Activated CD4-positive, alpha-beta memory T cell treated with anti-CD3 and anti-CD28 coated beads for 36 hours (primary cell): ENCODE measurements at regions not wholly inside any gene's neighbourhood (a gene's known extent, or its start where the extent isn't known, plus 50 kb on each side); places are given as distances from the start of the nearest gene placed in this dataset.

Experiments used
- CTCF ChIA-PET: fragments of 350-600 bp; sonication (Branson Sonifier 250); formaldehyde crosslinking; loops from one replicate; lab custom pipeline; 2021; ENCODE audit warnings: antibody characterized with exemption, inconsistent platforms; lab: Charles Lee
- POLR2A ChIA-PET: fragments of 350-600 bp; sonication (Branson Sonifier 250); formaldehyde crosslinking; loops from one replicate; lab custom pipeline; 2021; ENCODE audit warnings: antibody characterized with exemption; lab: Charles Lee
- DNase-seq: peaks from one replicate; pipeline ENCODE4 v3.0.0-alpha.2; 2020
- H3K27ac Mint-ChIP-seq: one replicate; pipeline ENCODE4 v1.8.0; 2021; ENCODE audit warnings: mixed read lengths
- H3K27me3 Mint-ChIP-seq: one replicate; pipeline ENCODE4 v1.8.0; 2021; ENCODE audit warnings: mixed read lengths
- H3K36me3 Mint-ChIP-seq: one replicate; pipeline ENCODE4 v1.8.0; 2021; ENCODE audit warnings: mixed read lengths
- H3K4me1 Mint-ChIP-seq: one replicate; pipeline ENCODE4 v1.8.0; 2021; ENCODE audit warnings: low read depth, mixed read lengths
- H3K4me3 Mint-ChIP-seq: one replicate; pipeline ENCODE4 v1.8.0; 2021; ENCODE audit warnings: mild to moderate bottlenecking, mixed read lengths
- H3K9me3 Mint-ChIP-seq: one replicate; pipeline ENCODE4 v1.8.0; 2021; ENCODE audit warnings: mixed read lengths
- intact Hi-C: fragments of 100-400 bp; cut with micrococcal nuclease; formaldehyde crosslinking; loops from one replicate; pipeline ENCODE4 v1.15.1; 2023

- ChIA-PET POLR2A (no interaction called here), CTCF (interaction anchor here (0.9 to 1.8 kb wide), 5 partner anchors 11 to 71 kb away, joined by 3 to 19 read pairs (median 7); no protein-coding TSS in a partner anchor)
- Mint-ChIP-seq H3K27me3 (peaks cover 12% of the 10 kb centered on the region), H3K4me1 (peaks cover 7% of the 10 kb centered on the region), H3K4me3 (no peak overlapping the region), H3K36me3 (no peaks in the 10 kb centered on the region), H3K27ac (no peak overlapping the region), H3K9me3 (peaks cover 2% of the 10 kb centered on the region)
- intact Hi-C loops, result loop anchor here (2.0 kb wide), 1 partner anchor 72 kb away; no protein-coding TSS in a partner anchor
- no peak for DNase-seq
These were observed 123.9 kb downstream of the TENT4A start for GRCh38 chr5:6837095-6837494.

GRCh38 chr5:6837519-6838110 lies 124.4 kb downstream of the TENT4A start:
- CTCF ChIA-PET, result interaction anchor here (1.1 to 1.8 kb wide), 4 partner anchors 11 to 71 kb away, joined by 5 to 19 read pairs (median 8); no protein-coding TSS in a partner anchor
- H3K4me3 Mint-ChIP-seq, result no peak overlapping the region
- POLR2A ChIA-PET, result no interaction called here
- intact Hi-C loops, result loop anchor here (2.0 kb wide), 1 partner anchor 73 kb away; no protein-coding TSS in a partner anchor
- H3K27me3 Mint-ChIP-seq, result peaks cover 10% of the 10 kb centered on the region
- no peak overlapping the region for H3K27ac Mint-ChIP-seq
- H3K36me3 Mint-ChIP-seq, result no peaks in the 10 kb centered on the region
- DNase-seq, result peak; percentile 60
- peaks cover 3% of the 10 kb centered on the region for H3K4me1 Mint-ChIP-seq
- H3K9me3 Mint-ChIP-seq, result peaks cover 2% of the 10 kb centered on the region

- no peak for DNase-seq
- CTCF ChIA-PET, result interaction anchor here (1.3 to 1.9 kb wide), 2 partner anchors 19 to 61 kb away, joined by 5 to 10 read pairs; no protein-coding TSS in a partner anchor
- Mint-ChIP-seq H3K27me3 (peaks cover 13% of the 10 kb centered on the region), H3K27ac (no peak overlapping the region), H3K9me3 (peaks cover 2% of the 10 kb centered on the region), H3K4me1 (peaks cover 3% of the 10 kb centered on the region), H3K4me3 (no peak overlapping the region), H3K36me3 (no peaks in the 10 kb centered on the region)
- POLR2A ChIA-PET, result no interaction called here
- intact Hi-C loops, result no loop called here
These were observed 125.5 kb downstream of the TENT4A start for GRCh38 chr5:6838736-6839135.

- Mint-ChIP-seq H3K36me3 (no peaks in the 10 kb centered on the region), H3K4me1 (peaks cover 3% of the 10 kb centered on the region), H3K27me3 (peaks cover 17% of the 10 kb centered on the region), H3K4me3 (no peak overlapping the region), H3K9me3 (peaks cover 2% of the 10 kb centered on the region), H3K27ac (no peak overlapping the region)
- CTCF ChIA-PET, result interaction anchor here (1.2 to 1.9 kb wide), 2 partner anchors 11 to 20 kb away, joined by 4 to 10 read pairs; no protein-coding TSS in a partner anchor
- no peak for DNase-seq
- POLR2A ChIA-PET, result no interaction called here
- intact Hi-C loops, result no loop called here
These were observed 127.0 kb downstream of the TENT4A start for GRCh38 chr5:6840136-6840793.

DNA sequence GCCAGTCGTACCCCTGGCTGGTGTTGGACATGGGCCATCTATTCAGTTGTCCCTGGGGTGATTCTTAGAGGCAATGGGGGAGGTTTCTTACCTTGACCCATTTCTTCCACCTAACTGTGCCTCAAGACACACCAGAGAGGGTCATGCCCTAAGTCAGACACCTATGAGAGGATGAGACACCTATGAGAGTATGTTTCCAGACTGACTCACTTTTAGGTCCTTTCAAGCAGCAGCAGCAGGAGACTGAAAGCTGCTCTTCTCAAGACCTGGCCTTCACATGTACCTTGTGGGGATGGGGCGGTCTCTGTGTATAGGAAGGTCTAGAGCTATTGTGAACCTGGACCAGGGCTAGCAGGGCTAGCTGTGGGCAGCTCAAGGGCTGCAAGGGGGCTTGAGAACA lies 130.1 kb downstream of the TENT4A start:
- CTCF ChIA-PET, result no interaction called here

GRCh38 chr5:6843821-6844220 lies 130.6 kb downstream of the TENT4A start:
- Mint-ChIP-seq H3K9me3 (no peaks in the 10 kb centered on the region), H3K4me1 (peaks cover 16% of the 10 kb centered on the region), H3K36me3 (no peaks in the 10 kb centered on the region), H3K4me3 (no peak overlapping the region), H3K27ac (no peak overlapping the region), H3K27me3 (peaks cover 10% of the 10 kb centered on the region)
- intact Hi-C loops, result no loop called here
- ChIA-PET CTCF (no interaction called here), POLR2A (interaction anchor here (1.1 kb wide), 1 partner anchor 14 kb away, joined by 4 read pairs; no protein-coding TSS in a partner anchor)
- DNase-seq, result no peak

More for the DNA sequence above, 130.1 kb downstream of the TENT4A start:
- H3K9me3 Mint-ChIP-seq, result no peaks in the 10 kb centered on the region
- POLR2A ChIA-PET, result interaction anchor here (1.1 kb wide), 1 partner anchor 14 kb away, joined by 4 read pairs; no protein-coding TSS in a partner anchor
- peaks cover 10% of the 10 kb centered on the region for H3K27me3 Mint-ChIP-seq
- no peak overlapping the region for H3K4me3 Mint-ChIP-seq
- intact Hi-C loops, result no loop called here
- no peak overlapping the region for H3K27ac Mint-ChIP-seq
- H3K36me3 Mint-ChIP-seq, result no peaks in the 10 kb centered on the region
- H3K4me1 Mint-ChIP-seq, result peaks cover 12% of the 10 kb centered on the region
- DNase-seq, result no peak

GRCh38 chr5:6845856-6846255 lies 132.6 kb downstream of the TENT4A start:
- POLR2A ChIA-PET, result no interaction called here
- H3K36me3 Mint-ChIP-seq, result no peaks in the 10 kb centered on the region
- CTCF ChIA-PET, result no interaction called here
- intact Hi-C loops, result no loop called here
- H3K4me1 Mint-ChIP-seq, result peaks cover 17% of the 10 kb centered on the region
- no peak for DNase-seq
- H3K27ac Mint-ChIP-seq, result no peak overlapping the region
- no peak overlapping the region for H3K4me3 Mint-ChIP-seq
- peaks cover 10% of the 10 kb centered on the region for H3K27me3 Mint-ChIP-seq
- H3K9me3 Mint-ChIP-seq, result no peaks in the 10 kb centered on the region

- H3K9me3 Mint-ChIP-seq, result no peaks in the 10 kb centered on the region
- DNase-seq, result no peak
- H3K27me3 Mint-ChIP-seq, result peaks cover 10% of the 10 kb centered on the region
- H3K27ac Mint-ChIP-seq, result no peak overlapping the region
- ChIA-PET POLR2A (no interaction called here), CTCF (no interaction called here)
- H3K36me3 Mint-ChIP-seq, result no peaks in the 10 kb centered on the region
- peaks cover 17% of the 10 kb centered on the region for H3K4me1 Mint-ChIP-seq
- intact Hi-C loops, result no loop called here
- H3K4me3 Mint-ChIP-seq, result no peak overlapping the region
These were observed 134.6 kb downstream of the TENT4A start for GRCh38 chr5:6847870-6848269.

GRCh38 chr5:6849316-6850105 lies 136.3 kb downstream of the TENT4A start:
- H3K4me3 Mint-ChIP-seq, result no peak overlapping the region
- ChIA-PET POLR2A (no interaction called here), CTCF (interaction anchor here (0.6 kb wide), 1 partner anchor 1055 kb away, joined by 6 read pairs; no protein-coding TSS in a partner anchor)
- peaks cover 3% of the 10 kb centered on the region for H3K27me3 Mint-ChIP-seq
- H3K4me1 Mint-ChIP-seq, result peaks cover 17% of the 10 kb centered on the region
- peak; percentile 41 for DNase-seq
- H3K36me3 Mint-ChIP-seq, result no peaks in the 10 kb centered on the region
- no peak overlapping the region for H3K27ac Mint-ChIP-seq
- H3K9me3 Mint-ChIP-seq, result peaks cover 6% of the 10 kb centered on the region
- intact Hi-C loops, result loop anchor here (1.0 kb wide), 1 partner anchor 20 kb away; no protein-coding TSS in a partner anchor

DNA sequence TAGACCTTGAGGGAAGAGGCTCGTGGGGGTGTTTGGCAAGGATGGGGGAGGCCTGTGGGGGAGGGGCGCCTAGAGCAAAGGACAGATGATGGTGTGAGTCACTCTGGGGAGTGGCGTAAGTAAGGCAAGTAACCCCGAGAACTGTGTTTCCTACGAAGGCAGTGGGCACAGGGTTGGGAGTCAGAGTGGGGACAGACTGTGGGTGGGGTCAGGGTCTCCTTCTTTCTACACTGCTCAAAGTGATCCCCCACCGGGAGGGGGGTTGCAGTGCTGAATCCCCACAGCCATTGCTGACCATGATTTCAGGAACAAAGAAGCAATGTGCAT lies 136.8 kb downstream of the TENT4A start:
- Mint-ChIP-seq H3K4me1 (peaks cover 17% of the 10 kb centered on the region), H3K27me3 (no peaks in the 10 kb centered on the region), H3K36me3 (no peaks in the 10 kb centered on the region), H3K27ac (no peak overlapping the region), H3K9me3 (peaks cover 6% of the 10 kb centered on the region), H3K4me3 (no peak overlapping the region)
- DNase-seq, result peak; percentile 15
- ChIA-PET POLR2A (no interaction called here), CTCF (no interaction called here)
- intact Hi-C loops, result no loop called here

DNA sequence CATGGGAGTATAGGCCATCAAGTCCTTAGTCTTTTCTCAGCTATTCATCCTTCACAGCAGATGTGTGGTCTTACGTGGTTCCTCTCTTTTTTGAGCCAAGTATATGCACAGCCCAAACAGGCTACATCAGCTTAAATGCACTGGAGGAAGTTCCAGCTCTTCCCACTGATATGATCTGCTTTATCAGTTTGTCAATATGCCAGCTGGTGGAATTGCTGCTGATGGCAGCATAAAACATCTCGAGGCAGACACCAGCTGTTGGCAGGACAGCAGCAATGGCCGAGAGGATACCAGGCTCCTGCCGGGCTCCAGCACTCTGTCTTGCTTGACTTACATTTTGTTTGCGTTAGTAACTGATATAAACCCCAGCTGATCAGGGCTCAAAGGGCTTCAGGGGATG lies 143.4 kb downstream of the TENT4A start:
- H3K27ac Mint-ChIP-seq, result no peak overlapping the region
- peaks cover 6% of the 10 kb centered on the region for H3K9me3 Mint-ChIP-seq
- no peak overlapping the region for H3K4me3 Mint-ChIP-seq
- ChIA-PET POLR2A (no interaction called here), CTCF (no interaction called here)
- H3K27me3 Mint-ChIP-seq, result peaks cover 2% of the 10 kb centered on the region
- H3K4me1 Mint-ChIP-seq, result no peaks in the 10 kb centered on the region
- DNase-seq, result no peak
- H3K36me3 Mint-ChIP-seq, result no peaks in the 10 kb centered on the region
- intact Hi-C loops, result no loop called here

- ChIA-PET CTCF (no interaction called here), POLR2A (no interaction called here)
- Mint-ChIP-seq H3K4me1 (no peaks in the 10 kb centered on the region), H3K36me3 (no peaks in the 10 kb centered on the region), H3K27ac (no peak overlapping the region), H3K27me3 (peaks cover 5% of the 10 kb centered on the region), H3K4me3 (no peak overlapping the region), H3K9me3 (peaks cover 18% of the 10 kb centered on the region)
- DNase-seq, result no peak
- intact Hi-C loops, result no loop called here
These were observed 145.2 kb downstream of the TENT4A start for GRCh38 chr5:6858419-6858818.
